Subcutaneous abdominal adipose tissue (tissue), 5 donors: ENCODE measurements at regions not wholly inside any gene's neighbourhood (a gene's known extent, or its start where the extent isn't known, plus 50 kb on each side); places are given as distances from the start of the nearest gene placed in this dataset.

Experiments used
- H3K27ac ChIP-seq: one replicate; pipeline ENCODE4 v1.7.0; 2013; ENCODE audit warnings: low read depth, mild to moderate bottlenecking, inconsistent platforms, low read length, moderate library complexity
- H3K27me3 ChIP-seq, 5 donors: one replicate each; pipeline ENCODE4 v1.7.0; 2013; ENCODE audit warnings: low read length in 5 of 5, inconsistent platforms in 1 of 5; ENCODE audit not compliant: control insufficient read depth in 5 of 5, insufficient read depth in 4 of 5
- H3K36me3 ChIP-seq, 5 donors: one replicate each; pipeline ENCODE4 v1.7.0; 2013; ENCODE audit warnings: low read length in 5 of 5; ENCODE audit not compliant: control insufficient read depth in 5 of 5, insufficient read depth in 5 of 5
- H3K4me1 ChIP-seq, 5 donors: one replicate each; pipeline ENCODE4 v1.7.0; 2013; ENCODE audit warnings: low read length in 5 of 5, mild to moderate bottlenecking in 3 of 5, moderate library complexity in 1 of 5; ENCODE audit not compliant: control insufficient read depth in 5 of 5, insufficient read depth in 5 of 5
- H3K4me3 ChIP-seq, 5 donors: one replicate each; pipeline ENCODE4 v1.7.0; 2013; ENCODE audit warnings: low read length in 5 of 5, low read depth in 1 of 5
- H3K9ac ChIP-seq, 5 donors: one replicate each; pipeline ENCODE4 v1.7.0; 2013; ENCODE audit warnings: low read length in 5 of 5, mild to moderate bottlenecking in 4 of 5, moderate library complexity in 3 of 5
- H3K9me3 ChIP-seq, 5 donors: one replicate each; pipeline ENCODE4 v1.7.0; 2013; ENCODE audit warnings: low read length in 5 of 5; ENCODE audit not compliant: control insufficient read depth in 5 of 5
- donor health status: healthy.
- donor health status: healthy.
- donor health status: healthy.
- donor health status: healthy.
- donor health status: healthy.

GRCh38 chr4:17197070-17197469 is 298.6 kb upstream of the LDB2 start:
- Histone ChIP-seq H3K4me3 (no peak overlapping the region), H3K9me3 (peaks cover 0 to 5% (median 2%) of the 10 kb centered on the region in 5 donors), H3K9ac (no peak overlapping the region), H3K27me3 (no peaks in the 10 kb centered on the region), H3K4me1 (peaks cover 0 to 8% (median 6%) of the 10 kb centered on the region in 5 donors), H3K36me3 (no peaks in the 10 kb centered on the region), H3K27ac (no peak overlapping the region)

- H3K4me1 ChIP-seq = peaks cover 0 to 8% (median 6%) of the 10 kb centered on the region in 5 donors
- H3K36me3 ChIP-seq = no peaks in the 10 kb centered on the region
- no peak overlapping the region for H3K27ac ChIP-seq
- H3K4me3 ChIP-seq = no peak overlapping the region
- peaks cover 0 to 5% (median 2%) of the 10 kb centered on the region in 5 donors for H3K9me3 ChIP-seq
- no peak overlapping the region for H3K9ac ChIP-seq
- H3K27me3 ChIP-seq = no peaks in the 10 kb centered on the region
Observed at GRCh38 chr4:17195461-17196275, 297.2 kb upstream of the LDB2 start.

GRCh38 chr4:17194586-17194985 is 296.1 kb upstream of the LDB2 start:
- H3K4me1 ChIP-seq = peaks cover 0 to 8% (median 6%) of the 10 kb centered on the region in 5 donors
- no peaks in the 10 kb centered on the region for H3K27me3 ChIP-seq
- no peak overlapping the region for H3K27ac ChIP-seq
- no peak overlapping the region for H3K9ac ChIP-seq
- H3K36me3 ChIP-seq = no peaks in the 10 kb centered on the region
- H3K4me3 ChIP-seq = no peak overlapping the region
- H3K9me3 ChIP-seq = peaks cover 0 to 5% (median 1%) of the 10 kb centered on the region in 5 donors

- Histone ChIP-seq H3K36me3 (no peaks in the 10 kb centered on the region), H3K9ac (no peak overlapping the region), H3K27ac (no peak overlapping the region), H3K9me3 (peaks cover 0 to 5% (median 0%) of the 10 kb centered on the region in 5 donors), H3K4me1 (peaks cover 2 to 22% (median 17%) of the 10 kb centered on the region in 5 donors), H3K4me3 (no peak overlapping the region), H3K27me3 (no peaks in the 10 kb centered on the region)
Observed at GRCh38 chr4:17189759-17190158, 291.3 kb upstream of the LDB2 start.

- no peak overlapping the region for H3K27ac ChIP-seq
- no peak overlapping the region for H3K9ac ChIP-seq
- H3K4me3 ChIP-seq = no peak overlapping the region
- H3K36me3 ChIP-seq = no peaks in the 10 kb centered on the region
- peaks cover 2 to 22% (median 17%) of the 10 kb centered on the region in 5 donors for H3K4me1 ChIP-seq
- peaks cover 0 to 5% (median 0%) of the 10 kb centered on the region in 5 donors for H3K9me3 ChIP-seq
- H3K27me3 ChIP-seq = no peaks in the 10 kb centered on the region
Observed at GRCh38 chr4:17189401-17189720, 290.9 kb upstream of the LDB2 start.

GRCh38 chr4:17188547-17189400 is 290.3 kb upstream of the LDB2 start:
- no peaks in the 10 kb centered on the region for H3K27me3 ChIP-seq
- H3K36me3 ChIP-seq = no peaks in the 10 kb centered on the region
- H3K4me3 ChIP-seq = no peak overlapping the region
- H3K9me3 ChIP-seq = peaks cover 0 to 5% (median 0%) of the 10 kb centered on the region in 5 donors
- no peak overlapping the region for H3K9ac ChIP-seq
- peaks cover 2 to 22% (median 17%) of the 10 kb centered on the region in 5 donors for H3K4me1 ChIP-seq
- no peak overlapping the region for H3K27ac ChIP-seq

GRCh38 chr4:17188125-17188524 is 289.7 kb upstream of the LDB2 start:
- Histone ChIP-seq H3K36me3 (no peaks in the 10 kb centered on the region), H3K4me3 (no peak overlapping the region), H3K27me3 (no peaks in the 10 kb centered on the region), H3K9me3 (peaks cover 0 to 2% (median 0%) of the 10 kb centered on the region in 5 donors), H3K27ac (no peak overlapping the region), H3K9ac (no peak overlapping the region), H3K4me1 (peaks cover 2 to 22% (median 17%) of the 10 kb centered on the region in 5 donors)

- Histone ChIP-seq H3K9me3 (no peaks in the 10 kb centered on the region), H3K36me3 (no peaks in the 10 kb centered on the region), H3K27ac (no peak overlapping the region)
Observed at GRCh38 chr4:17187003-17187402, 288.6 kb upstream of the LDB2 start.

GRCh38 chr4:17182888-17183287 is 284.4 kb upstream of the LDB2 start:
- no peaks in the 10 kb centered on the region for H3K27me3 ChIP-seq
- peaks cover 2 to 17% (median 12%) of the 10 kb centered on the region in 5 donors for H3K4me1 ChIP-seq
- H3K27ac ChIP-seq = no peak overlapping the region
- no peak overlapping the region for H3K4me3 ChIP-seq
- no peaks in the 10 kb centered on the region for H3K9me3 ChIP-seq
- H3K9ac ChIP-seq = no peak overlapping the region
- H3K36me3 ChIP-seq = no peaks in the 10 kb centered on the region

More at GRCh38 chr4:17187003-17187402, 288.6 kb upstream of the LDB2 start:
- H3K9ac ChIP-seq = no peak overlapping the region
- H3K4me1 ChIP-seq = peaks cover 2 to 26% (median 17%) of the 10 kb centered on the region in 5 donors
- no peak overlapping the region for H3K4me3 ChIP-seq
- no peaks in the 10 kb centered on the region for H3K27me3 ChIP-seq

- no peaks in the 10 kb centered on the region for H3K27me3 ChIP-seq
- peaks cover 0 to 3% (median 0%) of the 10 kb centered on the region in 5 donors for H3K4me1 ChIP-seq
- no peak overlapping the region for H3K4me3 ChIP-seq
- no peak overlapping the region for H3K9ac ChIP-seq
- H3K36me3 ChIP-seq = no peaks in the 10 kb centered on the region
- H3K27ac ChIP-seq = no peak overlapping the region
- H3K9me3 ChIP-seq = no peaks in the 10 kb centered on the region
Observed at GRCh38 chr4:17174751-17175150, 276.3 kb upstream of the LDB2 start.
